GM12801 (cell line): ENCODE measurements at regions not wholly inside any gene's neighbourhood (a gene's known extent, or its start where the extent isn't known, plus 50 kb on each side); places are given as distances from the start of the nearest gene placed in this dataset.

Source experiments
- TF ChIP-seq, protein P1 (sequence below): IDR thresholded peaks from one replicate; pipeline ENCODE4 v1.5.1; 2011; ENCODE audit warnings: control low read depth; ENCODE audit not compliant: insufficient read length; ENCODE audit errors: extremely low read depth

DNA sequence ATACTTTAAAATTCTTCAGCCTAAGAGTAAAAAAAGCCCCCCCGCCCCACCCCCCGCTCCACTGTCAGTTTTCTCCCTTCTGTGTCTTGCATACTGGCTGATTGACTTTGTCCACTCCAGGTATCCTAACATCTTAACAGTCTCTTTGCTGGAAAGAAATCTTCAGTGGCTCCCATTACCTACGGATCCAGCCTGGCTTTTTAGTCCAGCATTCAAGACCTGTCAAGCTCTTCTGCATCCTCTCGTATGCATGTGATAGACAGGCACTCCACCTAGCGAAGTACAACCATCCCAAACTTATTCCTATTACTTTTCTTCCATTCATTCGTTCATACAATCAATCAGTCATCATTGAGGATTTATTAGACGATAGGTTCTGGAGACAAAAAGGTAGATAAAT, 288.1 kb downstream of the MYCN start:
- TF ChIP-seq, protein P1, sequence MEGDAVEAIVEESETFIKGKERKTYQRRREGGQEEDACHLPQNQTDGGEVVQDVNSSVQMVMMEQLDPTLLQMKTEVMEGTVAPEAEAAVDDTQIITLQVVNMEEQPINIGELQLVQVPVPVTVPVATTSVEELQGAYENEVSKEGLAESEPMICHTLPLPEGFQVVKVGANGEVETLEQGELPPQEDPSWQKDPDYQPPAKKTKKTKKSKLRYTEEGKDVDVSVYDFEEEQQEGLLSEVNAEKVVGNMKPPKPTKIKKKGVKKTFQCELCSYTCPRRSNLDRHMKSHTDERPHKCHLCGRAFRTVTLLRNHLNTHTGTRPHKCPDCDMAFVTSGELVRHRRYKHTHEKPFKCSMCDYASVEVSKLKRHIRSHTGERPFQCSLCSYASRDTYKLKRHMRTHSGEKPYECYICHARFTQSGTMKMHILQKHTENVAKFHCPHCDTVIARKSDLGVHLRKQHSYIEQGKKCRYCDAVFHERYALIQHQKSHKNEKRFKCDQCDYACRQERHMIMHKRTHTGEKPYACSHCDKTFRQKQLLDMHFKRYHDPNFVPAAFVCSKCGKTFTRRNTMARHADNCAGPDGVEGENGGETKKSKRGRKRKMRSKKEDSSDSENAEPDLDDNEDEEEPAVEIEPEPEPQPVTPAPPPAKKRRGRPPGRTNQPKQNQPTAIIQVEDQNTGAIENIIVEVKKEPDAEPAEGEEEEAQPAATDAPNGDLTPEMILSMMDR: no peak

DNA sequence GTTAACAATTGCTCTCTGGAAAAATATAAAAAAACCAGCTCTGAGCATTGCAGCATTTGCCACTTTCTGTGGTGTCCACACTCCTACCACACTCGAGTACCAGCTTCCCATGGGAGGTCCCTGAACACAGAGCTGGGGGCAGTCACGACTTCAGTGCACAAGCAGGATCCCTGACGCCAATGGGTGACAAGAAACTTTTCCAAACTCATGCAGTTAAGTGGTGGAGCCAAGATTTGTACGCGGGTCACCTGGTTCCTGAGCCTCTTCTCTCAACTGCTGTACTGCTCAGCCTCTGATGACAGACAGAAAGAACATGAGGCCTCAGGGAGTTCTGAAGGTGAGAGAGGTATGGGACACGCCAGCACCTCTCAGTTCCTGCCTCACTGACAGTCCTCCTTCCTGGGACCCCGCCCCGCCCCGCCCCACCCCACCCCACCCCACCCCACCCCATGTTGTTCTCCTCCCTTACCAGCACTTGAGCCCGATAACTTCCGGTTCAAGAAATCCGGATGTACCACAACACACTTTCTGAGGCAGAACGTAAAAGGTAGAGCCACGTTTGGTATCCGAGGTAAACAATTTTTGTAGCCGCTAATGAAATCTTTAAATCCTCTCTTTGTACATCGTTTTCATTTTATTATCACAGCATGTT, 287.6 kb downstream of the MYCN start:
- TF ChIP-seq, protein P1: no peak

DNA sequence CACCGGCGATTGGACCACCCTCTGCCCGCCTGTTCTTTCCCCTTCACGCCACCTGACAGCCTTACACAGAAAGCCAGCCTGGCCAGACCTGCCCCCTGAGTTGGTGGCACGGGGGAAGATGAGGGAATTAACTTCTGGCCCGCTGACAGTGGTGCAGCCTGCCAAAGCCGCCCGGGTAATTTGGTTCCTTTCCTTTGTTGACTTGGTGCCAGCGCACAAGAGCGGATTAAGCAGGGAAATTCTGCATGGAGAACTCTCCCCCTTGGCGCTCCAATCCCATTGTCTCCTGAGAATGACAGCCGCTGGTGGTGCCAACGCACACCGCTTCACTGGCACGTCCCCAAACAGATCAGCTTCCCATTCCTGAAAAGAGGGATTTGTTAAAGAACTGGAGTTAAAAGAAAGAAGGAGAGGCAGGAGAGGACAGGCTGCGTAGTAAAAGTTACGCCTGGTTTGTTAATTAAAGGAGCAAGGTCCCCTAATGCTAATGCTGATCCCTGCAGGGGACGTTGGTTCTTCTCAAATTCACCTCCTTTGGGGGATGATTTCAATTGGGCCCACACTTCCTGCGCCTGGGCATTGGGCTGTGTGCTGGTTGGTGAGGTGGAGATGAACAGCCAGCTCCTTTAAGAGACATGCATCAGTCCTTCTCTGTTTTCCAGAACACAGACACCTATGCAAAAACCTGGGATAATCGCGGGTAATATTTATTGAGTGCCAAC, 286.8 kb downstream of the MYCN start:
- TF ChIP-seq, protein P1: no peak

DNA sequence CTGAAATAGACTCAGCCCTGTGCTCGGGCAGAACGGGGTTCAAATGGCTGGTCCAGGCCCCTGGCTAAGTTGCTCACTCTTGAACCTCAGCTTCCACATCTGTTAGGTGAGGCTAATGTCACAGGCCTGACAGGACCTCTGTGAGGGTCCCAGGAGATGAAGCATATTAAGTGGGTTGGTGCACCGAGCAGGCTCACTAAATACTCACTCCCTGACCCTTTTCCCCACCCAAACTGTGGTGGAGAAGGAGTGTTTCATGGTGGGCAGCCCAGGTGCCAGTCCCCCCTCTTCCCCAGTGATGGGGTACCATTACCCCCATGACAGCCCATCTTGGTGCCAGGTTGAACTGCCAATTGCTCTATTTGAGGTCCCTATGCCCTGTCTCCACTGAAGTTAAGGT, 286.0 kb downstream of the MYCN start:
- TF ChIP-seq, protein P1: no peak

DNA sequence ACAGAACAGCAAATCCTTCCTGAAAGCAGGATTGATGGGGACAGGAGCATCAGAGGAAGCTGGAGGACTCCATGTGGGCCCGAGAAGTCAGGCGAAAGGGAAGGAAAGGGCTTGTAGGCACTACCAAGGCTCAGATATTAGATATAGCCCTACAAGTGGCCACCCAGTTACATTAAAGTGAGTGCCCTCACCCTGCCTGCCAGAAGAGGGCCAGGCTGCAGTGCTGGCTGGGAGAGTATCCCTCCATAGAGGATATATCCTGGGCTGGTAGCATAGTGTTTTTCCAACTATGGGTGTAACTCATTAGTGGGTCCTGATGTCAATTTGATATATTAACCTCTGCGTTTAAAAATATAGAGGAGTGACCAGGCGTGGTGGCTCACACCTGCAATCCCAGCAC, 285.2 kb downstream of the MYCN start:
- TF ChIP-seq, protein P1: no peak

DNA sequence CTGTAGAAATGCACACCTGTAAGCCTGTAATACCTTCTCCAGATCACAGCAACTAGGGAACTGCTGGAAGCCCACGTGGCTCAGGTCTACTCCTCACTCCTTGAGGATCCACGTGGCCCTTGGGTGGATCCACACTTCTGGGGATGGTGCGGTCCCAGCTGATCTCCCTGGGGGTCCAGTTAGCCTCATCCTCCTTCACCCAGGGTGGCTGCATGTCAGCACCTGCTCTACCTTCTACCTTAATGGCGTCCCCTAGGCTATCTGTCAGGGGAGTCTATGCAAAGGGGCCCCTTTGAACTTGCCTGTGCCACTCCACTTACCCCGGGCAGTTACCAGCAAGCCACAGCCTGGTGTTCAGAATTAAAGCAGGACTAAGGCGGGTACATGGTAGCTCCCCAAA, 284.7 kb downstream of the MYCN start:
- TF ChIP-seq, protein P1: no peak

DNA sequence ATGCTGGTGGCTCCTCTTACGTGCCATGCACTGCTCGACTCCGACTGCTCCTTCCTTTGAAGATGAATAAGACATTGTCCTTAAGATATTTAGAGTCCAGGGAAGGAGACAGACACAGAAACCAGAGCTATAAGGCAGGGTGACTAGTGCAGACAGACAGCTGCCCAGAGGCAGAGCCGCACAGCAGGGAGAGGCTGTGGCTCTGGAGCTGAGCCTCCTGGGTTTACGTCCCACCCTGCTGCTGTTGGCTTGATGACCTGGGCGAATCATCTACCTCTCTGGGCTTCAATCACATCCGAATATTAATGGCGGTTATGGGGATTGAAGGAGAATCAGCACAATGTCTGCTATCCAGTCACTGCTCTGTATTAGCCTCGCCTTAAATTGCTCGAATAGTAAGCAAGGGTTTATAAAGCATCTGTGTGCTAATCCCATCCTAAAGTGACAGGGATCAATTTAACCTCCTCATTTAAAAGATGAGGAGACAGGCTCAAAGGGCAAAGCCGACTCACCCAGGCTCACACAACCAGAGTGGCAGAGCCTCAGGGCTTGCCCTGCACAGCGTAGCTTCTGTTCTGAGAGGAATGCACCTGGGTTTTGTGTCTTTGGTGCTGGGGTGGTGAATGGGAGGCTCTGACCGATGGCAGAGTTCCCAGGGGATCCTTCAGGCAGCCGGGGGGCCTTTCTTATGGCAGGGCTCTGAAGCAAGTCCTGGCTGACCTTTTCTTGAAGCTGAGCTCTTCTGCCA, 284.1 kb downstream of the MYCN start:
- TF ChIP-seq, protein P1: no peak
